Inferior parietal cortex (tissue), 1 donor: ENCODE measurements at regions not wholly inside any gene's neighbourhood (a gene's known extent, or its start where the extent isn't known, plus 50 kb on each side); places are given as distances from the start of the nearest gene placed in this dataset.

ENCODE experiments used
- DNase-seq: peaks from one replicate; pipeline ENCODE4 v3.0.0-alpha.2; 2016; ENCODE audit errors: extremely low spot score

DNA sequence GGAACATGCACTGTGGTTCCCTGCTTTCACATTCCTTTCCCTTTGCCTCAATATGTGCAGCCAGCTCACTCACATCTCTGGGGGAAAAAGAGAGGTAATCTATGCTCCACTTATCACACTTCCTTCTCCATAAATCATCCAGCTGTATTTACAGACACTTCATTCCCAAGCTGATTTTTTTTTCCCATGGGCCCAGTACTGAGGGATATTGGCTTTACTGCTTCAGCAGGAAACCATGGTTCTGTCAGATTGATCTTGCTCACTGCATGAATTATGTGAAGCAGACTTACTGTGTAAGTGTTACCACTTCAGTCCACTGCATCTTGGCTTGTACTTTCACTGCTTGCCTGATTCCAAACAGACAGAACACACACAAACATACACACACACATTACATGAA lies 555.6 kb downstream of the CCER1 start:
- DNase-seq: no peak

DNA sequence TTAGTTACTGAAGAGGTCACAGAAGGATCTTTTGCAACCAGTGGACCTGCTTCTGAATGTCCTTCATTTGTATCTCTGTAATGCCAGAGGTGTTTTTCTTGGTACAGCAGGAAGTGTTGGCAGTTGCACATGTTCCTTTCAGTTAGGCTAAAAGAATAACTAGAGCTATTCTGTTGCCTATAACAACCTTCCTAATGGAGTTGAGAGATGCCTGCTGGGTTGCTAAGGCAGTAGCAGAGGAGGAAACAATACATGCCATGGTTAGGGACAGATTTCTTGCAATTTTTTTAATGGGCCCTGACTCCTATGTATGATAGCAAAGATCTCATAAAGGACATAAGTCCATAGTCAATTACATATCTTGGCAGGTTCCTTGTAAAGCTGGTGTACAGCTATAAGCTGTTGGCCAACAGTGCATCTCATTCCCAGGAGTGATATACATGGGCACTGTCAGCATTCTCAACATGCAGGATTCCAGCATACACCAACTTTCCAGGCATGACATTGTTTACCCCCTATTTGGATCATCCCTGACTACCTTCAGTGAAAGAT lies 556.6 kb downstream of the CCER1 start:
- DNase-seq: no peak

DNA sequence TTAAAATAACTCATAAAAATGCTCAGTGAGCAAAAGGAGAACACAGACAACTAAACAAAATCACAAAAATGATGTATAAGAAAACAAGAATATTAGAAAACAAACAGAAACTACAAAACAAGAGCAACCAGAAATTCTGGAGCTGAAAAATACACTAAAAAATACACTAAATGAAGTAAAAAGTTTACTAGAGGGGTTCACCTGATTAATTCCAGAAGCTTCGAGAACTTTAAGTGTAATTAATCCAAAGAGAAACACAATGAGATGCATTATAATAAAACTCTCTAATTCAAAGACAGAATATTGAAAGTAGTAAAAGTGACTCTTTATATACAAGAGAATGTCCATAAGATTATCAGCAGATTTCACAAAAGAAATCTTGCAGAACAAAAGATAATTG lies 558.4 kb downstream of the CCER1 start:
- DNase-seq: no peak

DNA sequence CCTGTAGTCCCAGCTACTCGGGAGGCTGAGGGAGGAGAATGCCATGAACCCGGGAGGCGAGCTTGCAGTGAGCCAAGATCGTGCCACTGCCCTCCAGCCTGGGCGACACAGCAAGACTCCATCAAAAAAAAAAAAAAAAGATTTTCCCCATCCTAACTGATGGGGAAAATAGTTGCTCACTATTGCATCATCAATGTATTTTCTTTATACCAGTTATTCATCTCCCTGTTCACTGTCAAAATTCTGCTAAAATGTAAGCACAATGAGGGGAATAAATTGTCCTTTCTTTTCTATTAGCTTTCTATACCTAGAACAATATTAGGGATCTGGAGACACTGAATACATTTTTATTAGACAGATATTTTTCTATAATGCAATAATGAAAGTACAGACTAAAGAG lies 561.3 kb downstream of the CCER1 start:
- DNase-seq: no peak

DNA sequence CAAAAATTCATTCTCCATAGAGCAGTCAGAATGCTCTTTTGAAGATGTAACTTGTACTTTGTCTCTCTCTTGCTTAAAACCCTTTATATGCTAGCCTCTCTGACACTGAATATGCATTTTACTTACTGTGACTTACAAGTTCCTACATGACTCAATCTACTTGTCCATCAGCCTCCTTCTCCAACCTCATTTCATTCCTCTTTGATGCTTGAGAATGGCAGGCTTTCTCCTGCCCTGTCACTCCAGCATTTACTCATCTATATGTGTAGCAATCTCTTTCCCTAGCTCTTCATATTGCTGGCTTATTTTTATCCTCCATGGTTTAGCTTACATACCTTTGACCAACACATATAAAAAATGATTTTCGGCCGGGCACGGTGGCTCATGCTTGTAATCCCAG lies 561.9 kb downstream of the CCER1 start:
- DNase-seq: no peak

DNA sequence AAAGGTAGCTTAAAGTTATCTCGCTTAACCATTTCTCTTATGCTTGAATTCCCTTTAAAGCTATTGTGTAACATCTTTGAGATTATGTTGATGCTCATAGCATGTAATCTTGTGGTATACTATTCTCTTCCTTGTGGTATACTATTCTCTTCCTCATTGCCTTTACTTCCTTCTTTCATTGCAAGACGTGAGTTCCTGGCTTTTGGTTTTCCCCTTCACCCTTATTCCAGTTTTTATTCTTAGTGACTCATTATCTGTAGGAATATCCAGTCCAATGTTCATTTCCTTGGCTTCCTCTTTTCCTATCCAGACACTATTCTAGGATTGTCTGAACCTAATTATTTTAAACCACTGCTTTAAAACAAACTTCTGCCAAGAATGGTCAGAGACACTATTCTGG lies 564.0 kb downstream of the CCER1 start:
- DNase-seq: no peak

DNA sequence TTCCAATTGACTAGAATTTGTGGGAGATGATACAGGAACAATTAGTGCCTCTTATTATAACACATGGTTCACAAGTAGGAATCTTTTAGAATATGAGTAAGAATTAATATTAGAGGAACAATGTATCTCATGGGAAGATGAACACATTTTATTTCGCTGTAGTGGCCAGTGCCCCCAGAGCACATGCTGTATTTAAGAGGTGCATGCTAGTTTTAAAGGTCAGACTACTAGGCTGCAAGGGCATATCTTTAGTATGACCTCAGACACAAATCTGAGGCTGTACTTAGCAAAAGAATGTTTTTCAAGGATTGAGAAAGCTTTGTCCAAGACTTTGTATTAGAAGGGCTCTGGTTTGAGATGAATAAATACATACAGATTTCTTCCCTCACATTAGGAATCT lies 586.9 kb downstream of the CCER1 start:
- DNase-seq: no peak

DNA sequence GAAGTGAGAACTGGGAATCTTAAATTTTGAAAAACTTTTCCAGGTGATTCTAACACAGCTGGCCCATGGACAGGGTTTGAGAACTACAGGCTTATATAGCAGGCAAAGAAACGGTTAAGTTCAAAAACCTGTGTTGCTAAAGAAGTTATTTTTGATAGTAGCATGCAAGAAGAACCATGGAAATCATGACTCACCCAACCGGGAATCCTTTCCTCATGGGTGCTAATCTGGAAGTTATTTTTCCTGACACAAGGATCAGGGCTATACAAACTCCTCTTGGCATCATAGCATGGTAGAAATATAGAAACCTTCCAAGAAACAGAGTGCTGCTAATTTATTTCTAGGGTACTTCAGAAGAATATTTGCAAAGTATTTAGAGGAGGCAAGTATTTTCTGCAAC lies 588.7 kb downstream of the CCER1 start:
- no peak for DNase-seq

DNA sequence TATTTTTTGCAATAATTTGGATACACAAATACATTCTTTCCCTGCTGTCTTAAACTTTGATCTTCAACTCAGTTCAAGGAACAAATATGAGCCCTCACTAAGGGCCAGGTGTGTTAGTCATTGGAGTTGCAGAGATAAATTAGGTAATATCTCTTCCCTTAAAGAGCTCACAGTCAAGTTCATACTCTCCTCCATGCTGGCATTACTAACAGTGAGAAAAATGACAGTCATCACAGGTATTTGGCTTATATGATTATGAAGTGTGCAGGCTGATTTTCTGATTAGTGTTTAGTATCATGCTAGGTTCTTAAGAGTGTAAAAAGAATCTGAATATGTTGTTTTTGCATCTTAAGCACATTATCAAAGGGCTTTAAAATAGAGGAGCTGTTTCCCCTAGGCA lies 594.7 kb downstream of the CCER1 start:
- DNase-seq: no peak

DNA sequence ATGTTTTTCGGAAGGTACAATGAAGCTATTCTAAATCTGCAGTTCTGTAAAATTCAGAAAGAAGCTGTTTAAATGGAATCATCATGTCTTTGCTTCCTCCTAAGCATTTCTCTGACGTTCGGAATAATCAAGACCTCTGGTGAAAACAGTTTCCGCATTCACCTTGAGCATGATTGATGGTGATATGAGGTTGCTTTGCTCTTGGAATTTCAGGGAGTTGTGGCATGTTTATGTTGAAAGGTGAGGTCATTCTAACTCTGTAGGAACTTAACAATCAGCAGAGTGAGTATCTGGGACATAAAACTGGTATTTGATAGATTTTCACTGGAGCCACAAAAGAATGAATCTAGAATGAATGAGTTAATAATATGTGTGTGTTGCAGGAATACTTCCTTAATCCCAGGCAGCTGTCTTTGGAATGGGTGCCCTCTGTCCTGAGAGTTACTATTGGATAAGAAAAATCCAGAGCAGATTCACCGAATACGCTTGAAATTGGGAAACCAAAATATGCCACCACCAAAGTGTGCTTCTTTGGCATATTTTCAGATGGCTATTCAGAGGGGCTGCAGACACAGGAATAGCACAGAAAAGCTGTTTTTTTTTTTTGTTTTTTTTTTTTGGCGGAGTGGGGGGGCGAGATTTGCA lies 599.1 kb downstream of the CCER1 start:
- no peak for DNase-seq

DNA sequence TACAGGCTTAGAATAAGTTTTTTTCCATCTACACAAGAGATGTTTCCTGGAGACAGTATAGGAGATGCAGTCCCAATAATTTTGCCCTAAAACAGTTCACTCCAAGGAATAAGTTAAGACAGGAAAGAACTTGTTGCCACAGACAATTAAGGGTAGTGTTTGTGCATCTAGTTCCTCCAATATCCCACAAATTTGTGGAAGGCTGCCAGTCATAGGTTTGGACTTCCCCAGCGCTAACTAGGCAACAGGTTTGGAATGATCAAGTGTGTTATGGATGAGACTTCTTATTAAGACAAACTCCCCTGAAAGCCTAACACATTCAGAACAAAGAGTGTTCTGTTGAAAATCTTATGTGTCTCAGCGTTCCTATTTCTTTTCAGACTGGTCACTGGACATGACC lies 611.0 kb downstream of the CCER1 start:
- DNase-seq: no peak

DNA sequence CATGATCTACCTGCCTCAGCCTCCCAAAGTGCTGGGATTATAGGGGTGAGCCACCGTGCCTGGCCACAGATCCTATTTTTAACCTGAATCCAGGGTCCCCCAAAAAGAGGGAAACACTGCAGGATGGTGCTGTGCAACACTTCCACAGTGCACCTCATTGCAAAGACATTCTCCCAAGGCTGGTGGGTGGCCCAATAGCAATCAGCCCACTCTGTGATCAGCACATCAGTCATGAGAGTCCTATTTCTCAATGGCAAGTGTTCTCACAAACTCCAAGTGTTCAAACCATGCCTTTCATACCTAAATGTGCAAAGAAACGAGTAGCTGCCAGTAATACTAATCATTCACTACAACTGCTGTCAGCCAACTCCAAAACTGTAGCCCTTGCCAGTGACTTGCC lies 612.9 kb downstream of the CCER1 start:
- DNase-seq: no peak

DNA sequence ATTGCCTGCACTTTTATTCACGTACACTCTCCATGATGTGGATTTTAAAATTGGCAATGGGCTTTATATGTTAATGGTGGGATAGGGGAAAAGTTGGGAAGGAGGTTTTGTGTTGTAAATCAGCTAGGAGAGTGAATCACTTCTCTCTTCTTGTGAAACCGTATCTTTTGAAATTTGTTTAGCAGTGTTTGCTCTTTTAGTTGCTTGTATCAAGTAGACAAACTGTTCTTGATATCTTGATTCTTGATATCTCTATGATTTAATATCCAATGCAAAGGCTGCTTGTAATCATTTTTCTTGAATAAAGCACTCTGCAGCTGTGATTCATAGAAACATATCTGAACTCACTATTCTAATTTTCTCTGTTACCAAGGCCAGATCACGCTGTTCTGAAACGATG lies 615.1 kb downstream of the CCER1 start:
- DNase-seq: no peak

DNA sequence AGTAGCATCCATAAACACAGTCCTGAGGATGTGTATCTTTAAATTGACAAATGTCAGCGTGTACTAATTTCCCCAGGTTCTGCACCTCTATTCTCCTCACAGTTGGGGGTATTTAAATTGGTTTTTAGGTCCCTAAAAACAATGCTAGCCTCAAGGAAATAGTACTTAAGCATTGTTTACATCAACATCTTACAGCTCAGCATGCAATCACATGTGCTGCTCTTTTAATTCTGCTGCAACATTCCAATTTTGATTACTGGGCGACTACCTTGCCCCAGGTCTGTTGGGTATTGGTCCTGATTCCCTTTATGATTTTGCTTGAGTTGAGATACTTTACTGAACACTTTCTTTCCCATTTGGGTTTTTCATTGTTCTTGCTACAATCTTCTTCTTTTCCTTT lies 616.6 kb downstream of the CCER1 start:
- DNase-seq: no peak

DNA sequence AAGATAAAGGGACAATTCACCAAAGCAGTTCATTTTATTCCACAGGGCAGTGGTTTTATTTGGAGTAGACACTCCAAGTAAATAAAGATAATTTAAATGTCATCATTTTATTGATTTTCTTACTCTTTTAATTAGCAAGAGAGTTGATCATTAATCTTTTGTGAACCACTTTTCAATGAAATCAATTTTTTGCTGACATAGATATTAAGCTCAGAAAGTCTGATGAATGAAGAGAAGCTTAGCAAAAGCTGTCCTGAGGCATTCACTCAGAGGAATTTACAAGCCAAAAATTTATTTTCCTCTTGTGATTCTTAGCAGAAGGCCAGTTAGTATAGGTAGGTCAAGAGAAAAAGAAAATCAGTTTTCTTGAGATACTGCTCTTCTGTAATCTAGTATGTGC lies 618.0 kb downstream of the CCER1 start:
- no peak for DNase-seq

DNA sequence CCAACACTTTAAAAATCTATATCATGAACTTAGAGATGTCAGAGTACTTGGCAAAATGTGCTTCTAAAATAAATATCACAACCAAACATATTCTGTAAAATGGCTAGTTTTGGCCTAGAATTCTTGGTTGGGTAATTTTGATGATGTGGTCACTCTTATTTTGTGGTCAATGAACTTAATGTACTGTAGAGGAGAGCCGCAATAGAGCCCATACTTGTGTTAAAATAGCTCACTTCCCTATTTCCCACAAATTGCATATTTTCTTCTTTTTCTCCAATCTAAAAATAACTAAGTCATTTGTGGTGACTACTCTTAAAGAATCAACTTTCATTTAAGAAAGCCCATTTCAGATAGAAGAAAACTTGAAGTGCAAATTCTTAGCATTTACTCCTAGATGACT lies 619.4 kb downstream of the CCER1 start:
- no peak for DNase-seq

DNA sequence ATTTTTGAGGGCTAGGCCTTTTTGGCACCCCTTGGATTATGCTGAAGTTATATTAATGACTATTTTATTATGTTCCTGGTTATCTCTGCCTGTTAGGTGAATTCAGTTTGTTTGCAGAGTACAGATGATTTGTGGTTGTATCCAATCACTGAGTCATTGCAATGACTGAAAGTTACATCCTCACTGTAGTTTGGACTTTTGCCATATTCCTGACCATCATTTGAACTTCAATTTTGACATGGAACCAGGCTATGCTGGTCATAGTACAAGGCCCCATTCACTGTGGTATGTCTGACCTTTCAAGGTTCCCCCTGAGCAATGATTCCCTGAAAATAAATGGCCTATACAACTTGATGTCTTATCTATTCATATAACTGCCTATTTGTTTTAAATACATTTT lies 621.0 kb downstream of the CCER1 start:
- no peak for DNase-seq

DNA sequence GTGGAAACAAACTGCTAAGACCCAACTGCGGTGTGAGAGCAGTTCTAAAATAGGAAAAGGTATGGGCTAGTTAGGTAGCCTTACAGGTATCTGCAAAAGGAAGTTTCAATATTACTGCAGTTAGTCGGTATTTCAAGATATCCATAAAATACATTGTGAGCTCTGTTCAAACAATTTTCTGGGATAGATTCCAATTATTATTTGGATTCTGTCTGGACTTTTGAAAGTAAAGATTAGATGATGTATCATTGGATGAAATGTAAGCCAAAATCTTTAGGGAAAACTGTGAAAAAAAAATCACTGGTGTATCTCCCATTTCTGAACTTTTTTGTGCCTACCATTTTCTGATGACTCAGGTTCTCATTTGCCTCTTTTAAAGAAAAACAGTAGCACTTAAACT lies 621.6 kb downstream of the CCER1 start:
- no peak for DNase-seq

DNA sequence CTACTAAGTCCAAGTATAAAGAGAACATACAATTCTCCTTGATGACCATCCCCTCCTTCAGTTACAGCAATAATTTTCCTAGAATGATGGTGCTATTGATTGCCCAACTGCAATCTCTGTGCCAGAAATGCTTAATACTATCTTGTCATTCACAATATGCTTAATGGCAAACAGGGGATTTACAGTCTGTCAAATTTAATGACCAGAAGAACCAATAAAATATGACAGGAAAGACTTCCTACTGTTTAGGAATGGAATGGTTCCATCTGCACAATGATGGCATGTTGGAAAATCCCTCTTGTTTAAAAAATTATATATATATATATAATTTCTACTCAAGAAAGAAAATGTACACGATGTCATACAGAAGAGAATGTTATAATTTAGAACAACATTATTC lies 623.2 kb downstream of the CCER1 start:
- DNase-seq: no peak

DNA sequence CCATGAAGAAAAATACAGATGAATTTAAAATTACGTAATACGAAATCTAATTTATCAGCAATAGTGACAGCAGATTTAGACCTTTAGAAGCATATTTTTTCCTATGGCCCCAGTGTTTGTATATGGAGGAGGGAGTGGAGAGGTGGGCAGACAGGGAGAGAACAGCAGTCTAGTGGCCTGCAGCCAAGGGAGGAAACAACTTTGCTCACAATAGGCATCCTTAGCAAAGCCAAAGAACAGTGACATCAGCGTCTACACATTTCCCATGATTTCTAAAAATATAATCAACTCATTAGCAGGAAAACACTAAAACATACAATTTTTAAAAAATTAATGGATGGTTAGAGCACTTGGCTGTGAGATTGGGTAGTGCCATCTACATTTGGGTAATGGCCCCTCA lies 622.6 kb upstream of the ATP2B1 start:
- DNase-seq: no peak

DNA sequence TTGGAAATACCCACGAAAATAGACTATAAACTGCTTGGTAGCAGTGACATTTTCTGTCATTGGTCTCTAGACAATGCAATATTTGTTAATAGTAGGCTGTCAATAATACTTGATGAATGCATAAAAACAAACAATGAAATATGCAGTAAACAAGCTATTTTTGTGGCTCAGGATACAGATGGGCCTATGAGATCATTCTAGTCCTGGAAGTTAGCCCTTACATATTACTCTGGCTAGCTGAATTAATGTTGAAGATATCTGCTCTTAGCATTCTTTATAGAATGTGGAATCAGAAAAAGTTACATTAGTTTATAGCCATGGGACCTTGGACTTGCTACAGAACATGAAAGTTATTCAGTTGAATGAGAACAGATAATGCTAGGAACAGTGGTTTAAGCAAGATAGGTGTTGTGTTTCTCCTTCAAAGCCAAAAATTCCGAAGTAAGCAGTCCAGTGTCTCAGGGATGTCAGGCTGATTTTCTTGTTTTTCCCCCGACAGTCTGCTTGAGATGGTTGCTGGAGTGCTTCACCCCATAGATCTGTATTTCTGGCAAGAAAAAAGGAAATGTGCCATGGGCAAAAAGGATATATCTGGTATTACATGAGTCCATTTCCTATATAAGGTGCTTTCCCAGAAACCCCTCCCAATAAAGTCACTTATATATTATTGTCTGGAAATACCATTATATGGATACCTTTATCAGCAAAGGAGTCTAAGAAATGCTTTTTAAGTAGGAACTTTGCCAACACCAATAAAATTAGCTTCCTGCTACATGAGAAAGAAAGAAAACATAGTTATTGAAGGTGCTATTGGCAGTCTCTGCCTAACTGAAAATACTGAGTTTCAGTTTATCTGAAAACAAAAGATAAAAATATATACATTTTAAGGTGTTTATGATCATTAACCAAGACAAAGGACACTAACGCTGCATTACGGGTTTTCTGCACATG lies 619.4 kb upstream of the ATP2B1 start:
- DNase-seq: no peak

DNA sequence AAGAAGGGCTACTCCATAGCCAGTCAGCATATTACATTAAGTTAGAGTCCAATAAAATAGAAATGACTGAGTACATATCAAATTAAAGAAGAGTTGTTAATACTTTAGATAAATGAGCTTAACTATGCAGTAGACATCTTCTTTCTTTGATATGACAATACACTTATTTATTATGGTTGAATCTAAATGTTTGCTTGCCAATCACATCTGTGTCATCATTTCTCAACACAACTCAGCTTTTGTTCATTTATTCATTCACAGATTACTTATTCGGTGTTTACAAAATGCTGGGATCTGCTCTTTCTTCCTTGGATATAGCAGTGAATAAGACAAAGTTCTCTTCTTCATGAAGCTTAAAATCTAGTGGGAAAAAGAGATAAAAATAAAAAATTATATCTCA lies 614.6 kb upstream of the ATP2B1 start:
- DNase-seq: no peak

DNA sequence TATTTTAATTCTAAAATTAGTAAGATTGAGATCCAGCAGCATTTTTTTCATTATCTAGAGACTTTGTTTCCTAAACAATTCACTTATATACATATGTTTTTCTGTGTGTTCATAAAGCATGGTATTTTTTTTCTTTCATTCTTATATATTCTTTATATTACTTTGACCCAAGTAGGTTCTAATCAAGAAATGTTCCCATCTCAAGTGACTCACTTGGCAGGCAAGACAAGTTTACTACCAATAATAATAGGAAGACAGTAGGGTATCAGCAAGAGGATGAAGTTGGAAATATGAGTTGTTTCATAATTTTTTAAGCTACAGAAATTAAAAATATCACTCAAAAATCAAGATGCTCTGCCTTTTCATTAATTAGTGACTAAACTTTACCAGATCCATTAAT lies 613.4 kb upstream of the ATP2B1 start:
- DNase-seq: no peak
